CD14-positive monocyte (primary cell): ENCODE measurements at regions not wholly inside any gene's neighbourhood (a gene's known extent, or its start where the extent isn't known, plus 50 kb on each side); places are given as distances from the start of the nearest gene placed in this dataset.

ENCODE experiments used
- DNase-seq, 3 donors: peaks; one replicate each; pipeline ENCODE4 v3.0.0-alpha.2; 2011 to 2022
- H2AFZ ChIP-seq: 2 replicates; pipeline ENCODE4 v1.6.0; 2012; ENCODE audit warnings: mild to moderate bottlenecking, low read depth, low read length, inconsistent platforms; ENCODE audit not compliant: insufficient read depth, poor library complexity, severe bottlenecking
- H3K27ac ChIP-seq, 2 donors: 1 replicate in 1 of 2; 2 replicates in 1 of 2; pipeline ENCODE4 v1.5.1; 2012 to 2013; ENCODE audit warnings: low read length in 2 of 2, control low read depth in 1 of 2, inconsistent platforms in 1 of 2, low read depth in 1 of 2, mild to moderate bottlenecking in 1 of 2
- H3K27me3 ChIP-seq, 2 donors: one replicate each; pipeline versions ENCODE4 v1.6.0 to v1.6.1; 2011 to 2013; ENCODE audit warnings: low read length in 2 of 2; ENCODE audit not compliant: control insufficient read depth in 2 of 2, insufficient read depth in 2 of 2
- H3K36me3 ChIP-seq, 2 donors: replicated peaks in 1 of 2; 1 replicate in 1 of 2; 2 replicates in 1 of 2; pipeline versions ENCODE4 v1.5.1 to v1.6.1; 2012 to 2013; ENCODE audit warnings: low read length in 2 of 2, control low read depth in 1 of 2, inconsistent platforms in 1 of 2, mild to moderate bottlenecking in 1 of 2; ENCODE audit not compliant: insufficient read depth in 2 of 2, control insufficient read depth in 1 of 2
- H3K4me1 ChIP-seq, 2 donors: 1 replicate in 1 of 2; 2 replicates in 1 of 2; pipeline versions ENCODE4 v1.5.1 to v1.6.1; 2012 to 2013; ENCODE audit warnings: low read length in 2 of 2, control low read depth in 1 of 2, inconsistent platforms in 1 of 2, mild to moderate bottlenecking in 1 of 2, moderate library complexity in 1 of 2; ENCODE audit not compliant: insufficient read depth in 2 of 2, control insufficient read depth in 1 of 2
- H3K4me2 ChIP-seq: replicated peaks from 2 replicates; pipeline ENCODE3; 2012; ENCODE audit warnings: low read length, moderate library complexity, mild to moderate bottlenecking; ENCODE audit not compliant: poor library complexity, severe bottlenecking; ENCODE audit errors: extremely low read depth
- H3K4me3 ChIP-seq, 3 experiments: fragments of 200-600 bp in 1 of 3; sonication (generic) in 1 of 3; replicated peaks in 1 of 3; 1 replicate in 2 of 3; 2 replicates in 1 of 3; pipeline ENCODE4 v1.5.1; 2011 to 2013; ENCODE audit warnings: low read length in 3 of 3, mild to moderate bottlenecking in 3 of 3, control low read depth in 2 of 3, low read depth in 2 of 3, inconsistent platforms in 1 of 3, moderate library complexity in 1 of 3
- H3K79me2 ChIP-seq: 2 replicates; pipeline ENCODE4 v1.6.0; 2012; ENCODE audit warnings: mild to moderate bottlenecking, control low read depth, inconsistent platforms, low read length, moderate library complexity; ENCODE audit not compliant: insufficient read depth
- H3K9ac ChIP-seq: 2 replicates; pipeline ENCODE4 v1.6.0; 2017; ENCODE audit warnings: low read length, mild to moderate bottlenecking; ENCODE audit not compliant: insufficient read depth, poor library complexity, severe bottlenecking
- H3K9me3 ChIP-seq, 2 donors: replicated peaks in 1 of 2; 1 replicate in 1 of 2; 2 replicates in 1 of 2; pipeline versions ENCODE4 v1.5.1 to v1.6.1; 2012 to 2013; ENCODE audit warnings: low read length in 2 of 2, control low read depth in 1 of 2; ENCODE audit not compliant: control insufficient read depth in 1 of 2, insufficient read depth in 1 of 2
- H4K20me1 ChIP-seq: 2 replicates; pipeline ENCODE4 v1.6.0; 2012; ENCODE audit warnings: mild to moderate bottlenecking, low read length, control low read depth, moderate library complexity; ENCODE audit not compliant: insufficient read depth
- H3K27ac Mint-ChIP-seq, 7 donors: one replicate each; pipeline ENCODE4 v1.8.0; 2020; ENCODE audit warnings: mild to moderate bottlenecking in 7 of 7, mixed read lengths in 7 of 7, moderate library complexity in 6 of 7, inconsistent platforms in 2 of 7
- H3K27me3 Mint-ChIP-seq, 3 donors: one replicate each; pipeline ENCODE4 v1.8.0; 2021 to 2022; ENCODE audit warnings: low read depth in 3 of 3, mild to moderate bottlenecking in 3 of 3, mixed read lengths in 3 of 3, moderate library complexity in 3 of 3, inconsistent platforms in 1 of 3
- H3K36me3 Mint-ChIP-seq, 2 donors: one replicate each; pipeline ENCODE4 v1.8.0; 2020; ENCODE audit warnings: mixed read lengths in 2 of 2, inconsistent platforms in 1 of 2, mild to moderate bottlenecking in 1 of 2
- H3K4me1 Mint-ChIP-seq: one replicate; pipeline ENCODE4 v1.8.0; 2020; ENCODE audit warnings: mild to moderate bottlenecking, mixed read lengths
- H3K4me3 Mint-ChIP-seq, 2 donors: one replicate each; pipeline ENCODE4 v1.8.0; 2020; ENCODE audit warnings: mild to moderate bottlenecking in 2 of 2, mixed read lengths in 2 of 2, moderate library complexity in 1 of 2
- H3K9me3 Mint-ChIP-seq, 7 donors: one replicate each; pipeline ENCODE4 v1.8.0; 2020 to 2022; ENCODE audit warnings: mixed read lengths in 7 of 7, mild to moderate bottlenecking in 6 of 7, moderate library complexity in 6 of 7, inconsistent platforms in 2 of 7
- WGBS: methylation state at CpG from one replicate; pipeline ENCODE4 v1.1.5; 2013; ENCODE audit warnings: missing lambda C conversion rate; ENCODE audit not compliant: insufficient coverage; 5-methylcytosine and 5-hydroxymethylcytosine counted together
- intact Hi-C, 2 donors: fragments of 100-400 bp; cut with micrococcal nuclease; formaldehyde crosslinking; loops; one replicate each; pipeline versions ENCODE4 v1.15.0 to v1.15.1; 2023
- TF ChIP-seq, protein P1 (sequence below): fragments of 200-600 bp; IDR thresholded peaks from one replicate; pipeline ENCODE4 v1.8.0; 2022; ENCODE audit warnings: antibody characterized with exemption, mild to moderate bottlenecking

DNA sequence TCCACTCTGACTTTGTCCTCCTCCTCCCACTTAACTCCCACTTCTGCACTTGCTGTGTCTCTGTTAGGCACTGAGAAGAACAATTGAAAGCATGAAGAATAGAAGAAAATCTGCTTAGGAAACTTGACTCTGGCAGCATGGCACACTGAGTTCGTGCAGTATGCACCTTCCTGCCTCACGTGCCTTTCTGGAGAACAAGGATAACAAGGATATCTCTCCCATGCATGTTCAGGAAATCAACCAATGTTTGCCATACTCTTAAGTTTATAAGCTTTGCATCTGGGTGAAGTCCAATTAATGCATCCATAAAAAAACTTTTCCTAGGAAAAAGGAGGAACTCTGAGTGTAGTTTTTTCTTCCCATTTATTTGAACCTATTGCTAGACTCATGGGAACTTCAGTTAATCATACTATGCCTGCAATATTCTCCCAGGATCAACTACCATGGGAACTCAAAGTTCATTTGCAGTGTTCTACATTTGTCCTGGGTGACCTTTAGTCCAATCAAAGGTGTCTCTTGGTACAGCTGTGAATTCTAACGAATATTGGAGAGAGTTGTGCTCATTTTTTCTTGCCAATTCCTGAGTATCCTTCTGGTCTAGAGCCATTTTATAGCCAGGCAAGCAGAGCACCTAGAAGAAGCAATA, 227.0 kb downstream of the ENC1 start:
- peaks cover 0 to 2% (median 1%) of the 10 kb centered on the region in 3 donors for H3K27me3 Mint-ChIP-seq
- TF ChIP-seq, protein P1, sequence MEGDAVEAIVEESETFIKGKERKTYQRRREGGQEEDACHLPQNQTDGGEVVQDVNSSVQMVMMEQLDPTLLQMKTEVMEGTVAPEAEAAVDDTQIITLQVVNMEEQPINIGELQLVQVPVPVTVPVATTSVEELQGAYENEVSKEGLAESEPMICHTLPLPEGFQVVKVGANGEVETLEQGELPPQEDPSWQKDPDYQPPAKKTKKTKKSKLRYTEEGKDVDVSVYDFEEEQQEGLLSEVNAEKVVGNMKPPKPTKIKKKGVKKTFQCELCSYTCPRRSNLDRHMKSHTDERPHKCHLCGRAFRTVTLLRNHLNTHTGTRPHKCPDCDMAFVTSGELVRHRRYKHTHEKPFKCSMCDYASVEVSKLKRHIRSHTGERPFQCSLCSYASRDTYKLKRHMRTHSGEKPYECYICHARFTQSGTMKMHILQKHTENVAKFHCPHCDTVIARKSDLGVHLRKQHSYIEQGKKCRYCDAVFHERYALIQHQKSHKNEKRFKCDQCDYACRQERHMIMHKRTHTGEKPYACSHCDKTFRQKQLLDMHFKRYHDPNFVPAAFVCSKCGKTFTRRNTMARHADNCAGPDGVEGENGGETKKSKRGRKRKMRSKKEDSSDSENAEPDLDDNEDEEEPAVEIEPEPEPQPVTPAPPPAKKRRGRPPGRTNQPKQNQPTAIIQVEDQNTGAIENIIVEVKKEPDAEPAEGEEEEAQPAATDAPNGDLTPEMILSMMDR, result no peak

DNA sequence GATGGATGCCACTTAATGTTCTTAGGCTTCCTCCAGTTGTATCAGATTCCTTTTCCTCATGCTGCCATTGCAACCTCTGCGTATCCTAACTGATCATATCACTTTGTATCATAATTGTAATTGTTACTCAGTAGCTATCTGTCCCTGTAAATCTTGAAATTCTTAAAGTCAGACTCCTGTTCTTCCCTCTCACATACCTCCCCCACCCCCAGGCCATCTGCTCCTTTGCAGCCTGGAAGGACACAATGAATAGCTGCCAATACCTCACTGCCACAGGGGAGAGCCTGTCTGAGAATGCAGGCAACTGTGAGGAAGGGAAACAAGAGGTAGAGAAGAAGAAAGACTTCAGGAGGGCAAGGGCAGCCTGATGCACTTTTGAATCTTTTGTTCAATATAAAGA, 228.5 kb downstream of the ENC1 start:
- no peaks in the 10 kb centered on the region for H3K27me3 ChIP-seq
- H3K27ac ChIP-seq, result no peak overlapping the region
- no peaks in the 10 kb centered on the region for H3K9me3 ChIP-seq
- no peak overlapping the region for H3K9ac ChIP-seq
- no peak overlapping the region for H3K4me3 Mint-ChIP-seq
- H3K4me1 ChIP-seq, result peaks cover 0 to 6% of the 10 kb centered on the region in 2 donors
- no peaks in the 10 kb centered on the region for H4K20me1 ChIP-seq
- H3K36me3 Mint-ChIP-seq, result no peaks in the 10 kb centered on the region
- H3K27me3 Mint-ChIP-seq, result peaks cover 0 to 2% (median 1%) of the 10 kb centered on the region in 3 donors
- H3K9me3 Mint-ChIP-seq, result peaks cover 0 to 2% (median 0%) of the 10 kb centered on the region in 7 donors
- H3K4me2 ChIP-seq, result no peak overlapping the region
- no peak for DNase-seq
- TF ChIP-seq, protein P1, result no peak
- WGBS, result no CpG with 5 or more reads among the region's 1 CpG
- intact Hi-C loops, result no loop called here
- H2AFZ ChIP-seq, result no peak overlapping the region
- no peaks in the 10 kb centered on the region for H3K79me2 ChIP-seq
- H3K4me3 ChIP-seq, result no peak overlapping the region
- peak overlapping the region in 2 of 7 donors; percentile 1 to 82 for H3K27ac Mint-ChIP-seq
- peaks cover 18% of the 10 kb centered on the region for H3K4me1 Mint-ChIP-seq
- H3K36me3 ChIP-seq, result no peaks in the 10 kb centered on the region

More for the DNA sequence above, 227.0 kb downstream of the ENC1 start:
- Histone ChIP-seq H3K4me2 (no peak overlapping the region), H3K9me3 (no peaks in the 10 kb centered on the region), H3K9ac (no peak overlapping the region), H3K27ac (no peak overlapping the region), H3K27me3 (no peaks in the 10 kb centered on the region), H3K36me3 (no peaks in the 10 kb centered on the region), H4K20me1 (no peaks in the 10 kb centered on the region), H2AFZ (no peak overlapping the region), H3K4me1 (peaks cover 0 to 6% of the 10 kb centered on the region in 2 donors), H3K79me2 (no peaks in the 10 kb centered on the region), H3K4me3 (no peak overlapping the region)
- H3K9me3 Mint-ChIP-seq, result peaks cover 0 to 2% (median 0%) of the 10 kb centered on the region in 7 donors
- DNase-seq, result no peak
- no peaks in the 10 kb centered on the region for H3K36me3 Mint-ChIP-seq
- WGBS, result 100% methylated on average over 2 of the region's 3 CpGs
- no peak overlapping the region for H3K27ac Mint-ChIP-seq
- H3K4me1 Mint-ChIP-seq, result peaks cover 11% of the 10 kb centered on the region
- intact Hi-C loops, result no loop called here
- H3K4me3 Mint-ChIP-seq, result no peak overlapping the region
